CD4-positive, alpha-beta T cell treated with Interleukin-4 for 4 hours (primary cell): ENCODE measurements at regions not wholly inside any gene's neighbourhood (a gene's known extent, or its start where the extent isn't known, plus 50 kb on each side); places are given as distances from the start of the nearest gene placed in this dataset.
"Not testable (repeated sequence)": the region's sequence is repeated elsewhere in the genome, so short reads cannot be mapped to it uniquely, and the experiment has no call there.

ENCODE experiments used
- DNase-seq: peaks from one replicate; pipeline ENCODE4 v3.0.0-alpha.2; 2020

DNA sequence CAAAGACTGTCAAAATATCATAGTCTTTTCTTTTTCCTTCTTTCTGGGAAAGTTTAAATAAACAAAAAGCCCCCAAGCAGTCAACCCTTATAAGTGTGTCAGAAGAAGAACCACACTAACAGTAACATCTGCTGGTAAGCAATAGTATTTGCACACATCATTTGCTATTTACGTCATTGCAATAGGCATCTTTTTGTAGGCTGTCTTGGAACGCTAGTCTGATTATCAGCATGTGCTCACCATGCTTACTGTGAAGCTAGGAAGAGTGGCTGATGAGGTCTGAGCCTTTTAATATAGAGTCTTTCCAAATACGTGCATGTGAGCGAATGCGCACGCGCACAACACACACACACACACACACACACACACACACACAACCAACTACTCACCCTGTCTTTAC lies 599.0 kb upstream of the TPK1 start:
- DNase-seq: no peak

DNA sequence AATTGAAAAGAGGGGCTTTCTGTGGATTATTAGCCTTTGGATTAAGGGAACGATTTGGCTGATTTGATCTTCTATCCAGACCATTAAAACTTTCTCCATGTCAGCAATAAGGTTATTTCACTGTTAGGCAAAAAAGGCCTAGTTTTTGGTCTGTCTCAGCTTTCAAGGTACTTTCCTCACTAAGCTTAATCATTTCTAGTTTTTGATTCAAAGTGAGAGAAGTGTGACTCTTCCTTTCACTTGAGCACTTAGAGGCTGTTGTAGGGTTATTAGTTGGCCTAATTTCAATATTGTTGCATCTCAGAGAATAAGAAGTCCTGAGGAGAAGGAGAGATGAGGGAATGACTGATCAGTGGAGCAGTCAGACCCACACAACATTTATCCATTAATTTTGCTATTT lies 596.0 kb upstream of the TPK1 start:
- no peak for DNase-seq

DNA sequence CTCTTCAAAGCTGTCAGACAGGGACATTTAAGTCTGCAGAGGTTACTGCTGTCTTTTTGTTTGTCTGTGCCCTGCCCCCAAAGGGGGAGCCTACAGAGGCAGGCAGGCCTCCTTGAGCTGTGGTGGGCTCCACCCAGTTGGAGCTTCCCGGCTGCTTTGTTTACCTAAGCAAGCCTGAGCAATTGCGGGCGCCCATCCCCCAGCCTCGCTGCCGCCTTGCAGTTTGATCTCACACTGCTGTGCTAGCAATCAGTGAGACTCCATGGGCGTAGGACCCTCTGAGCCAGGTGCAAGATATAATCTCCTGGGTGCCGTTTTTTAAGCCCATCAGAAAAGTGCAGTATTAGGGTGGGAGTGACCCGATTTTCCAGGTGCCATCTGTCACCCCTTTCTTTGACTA lies 582.6 kb upstream of the TPK1 start:
- DNase-seq: not testable (repeated sequence)

DNA sequence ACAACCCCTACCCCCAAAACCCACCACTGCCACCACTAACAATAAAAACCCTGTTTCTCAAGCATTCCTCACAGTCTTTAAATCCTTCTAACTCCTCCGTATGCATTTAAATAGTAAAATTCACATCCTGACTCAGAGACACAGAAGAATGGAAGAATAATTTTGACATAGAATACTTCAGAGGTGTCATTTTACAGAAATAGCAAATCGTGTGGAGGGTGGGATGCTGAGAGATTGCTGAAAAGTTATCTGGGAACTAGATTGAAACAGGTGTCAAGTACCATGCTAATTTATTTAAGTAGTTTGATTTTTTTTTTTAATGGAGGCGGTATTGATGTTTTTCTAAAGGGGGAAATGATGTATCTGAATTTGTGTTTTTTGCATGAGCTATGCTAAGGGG lies 575.2 kb upstream of the TPK1 start:
- no peak for DNase-seq

DNA sequence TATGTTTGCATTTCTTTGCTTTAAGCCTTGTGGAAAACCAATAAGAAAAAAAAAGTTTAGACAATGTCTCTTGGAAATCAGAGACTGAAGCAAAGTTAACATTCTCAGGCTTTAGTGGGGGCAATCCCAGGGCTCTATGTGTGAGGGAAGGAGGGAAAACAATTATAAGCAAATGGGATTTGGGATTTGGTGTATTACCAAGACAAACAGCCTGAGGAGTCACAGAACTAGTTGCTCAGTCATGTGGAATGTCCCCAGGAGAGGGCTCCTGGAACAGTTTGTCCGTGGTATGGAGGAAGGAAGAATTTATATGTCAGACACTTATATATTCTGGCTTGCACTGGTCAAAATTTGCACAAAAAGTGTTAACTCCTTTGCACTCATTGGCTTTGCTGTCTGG lies 562.9 kb upstream of the TPK1 start:
- DNase-seq: no peak

DNA sequence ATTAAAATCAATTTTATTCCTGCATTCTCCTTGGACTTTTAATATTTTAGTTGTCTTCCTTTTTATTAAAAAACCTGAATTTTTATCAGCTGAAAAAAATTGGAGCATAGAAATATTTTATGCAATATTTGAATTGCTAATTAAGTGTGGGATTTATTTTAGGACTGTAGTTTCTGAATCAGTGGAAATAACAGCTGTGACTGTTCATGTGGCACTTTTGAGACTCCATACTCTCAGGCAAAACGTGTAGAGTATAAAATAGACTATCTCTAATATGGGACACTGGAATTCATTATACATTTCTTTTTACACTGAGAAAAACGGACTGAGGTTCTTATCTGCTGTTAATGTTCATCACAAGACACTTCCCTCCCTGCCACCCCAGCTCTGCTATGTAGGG lies 558.3 kb upstream of the TPK1 start:
- no peak for DNase-seq

DNA sequence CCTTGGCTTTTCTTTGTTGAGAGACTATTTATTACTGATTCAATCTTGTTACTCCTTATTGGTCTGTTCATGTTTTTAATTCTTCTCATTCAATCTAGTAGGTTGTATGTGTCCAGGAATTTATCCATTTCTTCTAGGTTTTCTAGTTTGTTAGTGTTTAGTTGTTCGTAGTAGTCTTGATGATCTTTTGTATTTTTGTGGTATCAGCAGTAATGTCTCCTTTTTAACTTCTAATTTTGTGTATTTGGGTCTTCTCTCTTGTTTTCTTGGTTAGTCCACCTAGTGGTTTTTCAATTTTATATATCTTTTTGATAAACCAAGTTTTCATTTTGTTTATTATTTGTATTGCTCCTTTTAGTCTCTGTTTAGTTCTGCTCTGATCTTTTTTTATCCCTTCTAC lies 546.9 kb upstream of the TPK1 start:
- no peak for DNase-seq

DNA sequence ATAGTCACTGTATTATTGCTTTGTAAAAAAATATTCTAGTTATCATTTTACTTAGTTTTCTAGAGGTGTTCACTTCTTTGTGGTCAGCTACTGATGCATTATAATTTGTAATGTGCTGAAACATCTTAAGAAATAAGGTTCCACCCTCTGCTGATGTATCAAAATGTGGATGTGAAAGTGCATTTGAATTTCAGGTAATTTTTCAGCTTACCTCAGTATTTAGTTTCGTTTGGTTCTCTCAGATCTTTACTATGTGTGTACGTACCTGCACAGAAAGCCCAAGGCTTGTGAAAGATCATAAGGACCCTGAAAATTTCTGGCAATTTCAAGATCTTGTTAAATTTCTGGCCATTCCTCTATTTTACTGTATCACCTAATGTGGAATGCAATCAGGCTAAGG lies 542.3 kb upstream of the TPK1 start:
- DNase-seq: no peak

DNA sequence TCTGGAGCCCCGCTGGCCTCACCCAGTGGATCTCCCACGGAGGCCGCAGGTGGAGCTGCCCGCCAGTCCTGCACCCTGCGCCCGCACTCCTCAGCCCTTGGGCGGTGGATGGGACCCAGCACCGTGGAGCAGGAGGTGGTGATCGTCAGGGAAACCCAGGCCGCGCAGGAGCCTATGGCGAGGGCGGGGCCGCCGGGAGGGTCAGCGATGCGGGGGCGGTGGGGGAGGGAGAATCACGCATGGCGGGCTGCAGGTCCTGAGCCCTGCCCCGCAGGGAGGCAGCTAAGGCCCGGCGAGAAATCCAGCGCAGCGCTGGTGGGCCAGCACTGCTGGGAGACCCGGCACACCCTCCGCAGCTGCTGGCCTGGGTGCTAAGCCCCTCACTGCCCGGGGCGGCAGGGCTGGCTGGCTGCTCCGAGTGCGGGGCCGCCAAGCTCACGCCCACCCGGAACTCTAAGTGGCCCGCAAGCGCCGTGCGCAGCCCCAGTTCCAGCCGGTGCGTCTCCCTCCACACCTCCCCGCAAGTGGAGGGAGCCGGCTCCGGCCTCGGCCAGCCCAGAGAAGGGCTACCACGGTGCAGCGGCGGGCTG lies 524.8 kb upstream of the TPK1 start:
- DNase-seq: no peak

DNA sequence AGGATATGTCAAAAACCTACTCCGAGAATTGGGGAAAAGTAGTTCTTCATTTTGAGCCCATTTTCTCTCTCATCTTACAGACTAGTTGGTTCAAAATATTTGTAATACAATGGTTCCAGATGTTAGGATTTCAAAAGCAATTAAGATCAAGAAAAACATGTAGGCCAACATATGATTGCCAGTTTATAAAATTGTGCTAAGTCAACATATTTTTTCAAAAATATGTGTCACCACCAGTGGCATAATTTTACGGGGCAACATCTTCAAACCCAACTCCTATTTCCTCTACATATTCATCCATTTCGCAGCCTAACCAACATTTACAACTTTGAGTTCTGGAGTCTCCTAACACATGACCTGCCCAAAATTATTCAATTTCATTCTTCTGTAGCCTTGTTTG lies 514.5 kb upstream of the TPK1 start:
- DNase-seq: no peak

DNA sequence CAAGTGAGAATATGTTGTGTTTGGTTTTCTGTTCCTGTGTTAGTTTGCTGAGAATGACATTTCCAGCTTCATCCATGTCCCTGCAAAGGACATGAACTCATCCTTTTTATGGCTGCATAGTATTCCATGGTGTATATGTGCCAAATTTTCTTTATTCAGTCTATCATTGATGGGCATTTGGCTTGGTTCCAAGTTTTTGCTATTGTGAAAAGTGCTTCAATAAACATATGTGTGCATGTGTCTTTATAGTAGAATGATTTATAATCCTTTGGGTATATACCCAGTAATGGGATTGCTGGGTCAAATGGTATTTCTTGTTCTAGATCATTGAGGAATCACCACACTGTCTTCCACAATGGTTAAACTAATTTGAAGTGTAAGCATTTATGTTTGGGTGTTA lies 513.6 kb upstream of the TPK1 start:
- DNase-seq: not testable (repeated sequence)

DNA sequence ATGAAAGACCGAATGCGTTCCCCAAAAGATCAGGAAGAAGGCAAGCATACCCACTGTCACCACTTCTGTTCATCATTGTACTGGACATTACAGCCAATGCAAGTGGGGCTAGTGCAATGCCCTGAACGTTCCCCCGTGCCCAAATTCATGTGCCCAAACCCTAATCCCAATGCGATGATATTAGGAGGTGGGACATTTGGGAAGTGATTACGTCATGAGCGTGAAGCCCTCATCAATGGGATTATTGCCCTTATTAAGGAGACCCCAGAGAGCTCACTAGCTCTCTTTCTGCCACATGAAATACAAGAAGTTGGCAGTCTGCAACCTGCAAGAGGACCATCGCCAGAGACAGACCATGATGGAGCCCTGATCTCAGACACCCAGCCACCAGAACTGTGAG lies 511.4 kb upstream of the TPK1 start:
- DNase-seq: no peak

DNA sequence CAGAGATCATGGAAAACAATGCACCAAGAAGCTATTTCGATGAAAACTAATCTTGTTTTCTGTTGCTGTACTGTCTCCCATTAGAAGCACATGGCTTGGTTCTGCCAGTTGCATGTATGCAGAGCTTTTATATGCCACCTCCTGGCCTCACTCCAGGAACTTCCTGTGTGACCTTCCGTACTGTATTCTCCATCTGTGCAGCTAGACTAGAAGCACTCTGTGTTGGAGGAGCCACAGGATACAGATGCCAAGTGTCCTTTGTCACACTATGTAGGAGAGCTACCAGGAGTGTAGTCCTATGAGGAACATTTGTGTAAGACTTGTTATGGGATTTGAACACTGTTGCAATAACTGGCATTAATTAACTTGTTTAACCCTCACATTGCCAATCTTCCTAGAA lies 503.5 kb upstream of the TPK1 start:
- DNase-seq: no peak

DNA sequence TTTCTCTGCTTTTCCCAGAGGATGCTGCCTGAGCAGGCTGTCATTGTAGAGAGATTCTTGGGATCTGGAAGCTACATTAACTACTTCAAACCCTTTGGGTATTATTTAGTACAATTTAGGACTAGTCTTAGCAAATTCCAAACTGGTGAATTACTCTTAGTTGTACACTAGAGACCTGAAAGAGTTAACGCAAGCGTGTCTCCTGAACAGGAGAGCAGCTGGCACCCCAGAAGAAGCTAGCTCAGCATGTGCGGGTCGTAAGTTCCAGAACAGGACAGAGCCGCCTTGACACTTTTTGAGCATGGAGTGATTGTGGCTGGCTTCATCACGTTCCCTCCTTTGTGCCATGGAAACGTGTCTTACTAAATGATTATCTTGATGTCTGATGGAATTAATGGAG lies 495.7 kb upstream of the TPK1 start:
- no peak for DNase-seq

DNA sequence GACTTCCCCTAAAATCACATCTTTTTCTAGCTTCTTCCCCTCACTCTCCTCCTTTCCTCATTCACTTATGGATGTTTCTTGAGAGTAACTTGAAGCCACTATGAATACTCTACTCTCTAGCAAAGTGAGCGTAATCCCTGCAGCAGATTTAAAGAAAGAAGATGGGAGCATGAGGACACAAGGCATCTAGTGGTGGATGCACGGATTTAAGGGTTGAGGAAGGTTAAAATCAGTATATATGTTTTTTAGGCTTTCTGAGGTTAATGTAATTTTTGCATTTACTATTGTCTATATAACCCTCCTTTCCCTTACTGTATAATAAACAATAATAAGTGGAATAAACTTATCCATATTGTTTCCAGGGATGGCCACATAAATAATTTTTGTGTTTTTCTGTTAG lies 495.2 kb upstream of the TPK1 start:
- DNase-seq: no peak

DNA sequence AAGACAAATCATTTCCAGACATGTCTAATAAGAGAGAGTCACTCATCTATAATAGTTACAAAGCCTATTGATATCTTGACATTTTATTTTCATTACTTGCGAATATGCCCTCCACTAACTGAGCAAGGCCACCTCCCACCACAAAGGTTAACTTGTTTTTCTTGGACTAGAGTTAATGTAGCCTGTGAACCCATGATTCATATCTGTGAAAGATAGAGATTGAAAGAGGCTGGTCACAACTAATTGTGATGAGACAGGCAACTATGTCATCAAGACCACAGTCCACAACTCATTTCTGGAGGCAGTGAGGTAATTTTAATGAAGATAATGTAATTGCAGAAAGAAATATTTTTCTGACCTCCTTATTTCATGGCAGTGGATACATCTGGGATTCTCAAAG lies 491.8 kb upstream of the TPK1 start:
- DNase-seq: no peak

DNA sequence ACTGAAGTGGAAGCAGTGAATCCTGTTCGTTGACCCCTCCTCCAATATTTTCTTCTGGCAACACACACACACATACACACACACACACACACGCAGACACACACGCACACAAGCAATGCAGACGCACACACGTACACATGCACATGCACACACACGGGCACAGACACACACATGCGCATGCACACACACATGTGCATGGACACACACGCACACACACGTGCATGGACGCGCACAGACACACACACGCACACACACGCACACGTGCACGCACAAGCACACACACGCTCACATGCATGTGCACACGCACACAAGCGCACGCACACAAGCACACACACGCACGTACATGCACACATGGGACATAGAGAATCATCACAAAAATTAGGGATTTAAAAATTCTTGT lies 488.2 kb upstream of the TPK1 start:
- DNase-seq: no peak

DNA sequence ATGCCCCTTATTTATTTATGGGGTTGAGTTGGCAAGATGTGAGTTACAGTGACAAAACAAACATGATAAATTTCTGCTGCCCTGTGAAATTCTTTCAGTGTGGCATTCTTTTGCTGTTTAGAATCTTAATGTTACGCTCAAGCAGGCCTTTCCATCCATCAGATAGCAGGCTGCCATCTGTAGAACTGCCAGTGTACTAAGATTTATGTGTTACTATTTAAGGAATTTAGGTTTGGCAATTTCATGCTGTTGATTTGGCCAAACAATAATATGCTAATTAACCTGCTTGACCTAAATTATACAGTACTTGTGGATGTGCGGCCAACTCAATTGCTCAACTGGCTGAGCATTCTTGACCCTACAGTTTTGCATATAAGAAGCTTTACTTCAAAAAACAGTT lies 477.7 kb upstream of the TPK1 start:
- no peak for DNase-seq

DNA sequence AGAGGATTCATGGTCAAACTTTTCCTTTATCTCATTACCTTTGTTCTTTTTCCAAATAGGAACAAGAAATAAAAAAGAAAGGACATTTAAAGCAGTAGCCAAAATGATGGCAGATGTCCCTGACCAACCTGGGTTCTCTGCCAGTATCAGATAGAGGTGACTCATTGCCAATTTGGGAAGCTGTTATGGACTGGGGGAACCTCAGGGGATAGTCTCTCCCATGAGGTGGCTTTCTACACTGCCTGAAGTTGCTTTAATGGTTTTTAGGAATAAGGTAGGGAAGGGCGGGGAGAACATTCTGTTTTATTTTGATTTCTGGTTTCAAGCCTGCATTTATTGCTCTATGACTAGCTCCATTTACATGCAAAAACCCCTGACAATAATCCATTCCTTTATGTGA lies 457.9 kb upstream of the TPK1 start:
- DNase-seq: no peak

DNA sequence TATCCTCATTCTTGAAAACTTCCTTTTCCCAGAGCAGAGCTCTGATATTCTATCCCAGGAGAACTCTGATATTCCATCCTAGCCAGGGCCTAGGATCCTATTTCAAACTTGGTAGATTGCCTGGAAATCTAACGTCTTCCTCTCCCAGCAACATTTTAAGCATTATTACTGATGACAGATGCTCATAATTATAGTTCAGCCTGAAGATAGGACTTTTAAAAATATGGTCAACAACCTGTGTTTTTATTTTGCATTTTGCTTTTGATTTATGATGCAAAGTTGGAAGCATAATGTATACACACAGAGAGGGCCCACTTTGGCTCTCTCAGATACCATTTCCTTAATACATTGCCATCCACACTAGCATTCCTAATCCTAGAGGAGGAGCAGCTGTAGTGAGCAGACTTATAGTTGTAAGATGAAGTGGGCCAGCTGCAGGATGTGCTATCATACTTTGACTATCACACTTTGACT lies 457.4 kb upstream of the TPK1 start:
- DNase-seq: no peak

DNA sequence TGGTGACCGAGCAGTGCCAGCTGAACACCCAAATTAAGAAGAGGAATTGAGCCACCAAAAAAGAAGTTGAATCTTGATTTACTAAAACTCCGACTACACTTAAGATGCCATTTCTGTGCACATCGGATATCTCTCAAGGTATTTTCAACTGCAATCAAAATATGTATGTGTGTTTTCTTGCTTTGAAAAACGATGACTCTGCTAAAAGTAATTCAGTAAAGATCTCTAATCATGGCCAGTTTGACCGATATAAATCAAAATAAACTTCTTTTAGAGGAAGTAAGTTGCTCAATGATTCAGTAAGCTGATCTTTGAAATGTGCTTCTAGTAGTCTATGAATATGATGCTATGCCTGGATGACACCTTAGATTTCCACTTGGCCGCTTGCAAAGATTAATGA lies 453.5 kb upstream of the TPK1 start:
- no peak for DNase-seq

DNA sequence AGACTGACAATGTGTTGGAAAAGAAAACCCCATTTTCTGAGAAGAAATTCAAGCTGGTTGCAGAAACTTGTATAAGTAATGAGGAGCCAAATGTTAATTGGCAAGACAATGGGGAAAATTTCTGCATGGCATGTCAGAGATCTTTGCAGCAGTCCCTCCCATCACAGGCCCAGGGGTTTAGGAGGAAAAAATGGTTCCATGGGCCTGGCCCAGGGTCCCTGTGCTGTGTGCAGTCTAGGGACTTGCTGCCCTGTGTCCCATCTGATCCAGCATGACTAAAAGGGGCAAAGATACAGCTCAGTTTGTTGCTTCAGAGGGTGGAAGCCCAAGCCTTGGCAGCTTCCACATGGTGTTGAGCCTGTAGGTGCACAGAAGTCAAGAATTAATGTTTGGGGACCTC lies 440.3 kb upstream of the TPK1 start:
- no peak for DNase-seq

DNA sequence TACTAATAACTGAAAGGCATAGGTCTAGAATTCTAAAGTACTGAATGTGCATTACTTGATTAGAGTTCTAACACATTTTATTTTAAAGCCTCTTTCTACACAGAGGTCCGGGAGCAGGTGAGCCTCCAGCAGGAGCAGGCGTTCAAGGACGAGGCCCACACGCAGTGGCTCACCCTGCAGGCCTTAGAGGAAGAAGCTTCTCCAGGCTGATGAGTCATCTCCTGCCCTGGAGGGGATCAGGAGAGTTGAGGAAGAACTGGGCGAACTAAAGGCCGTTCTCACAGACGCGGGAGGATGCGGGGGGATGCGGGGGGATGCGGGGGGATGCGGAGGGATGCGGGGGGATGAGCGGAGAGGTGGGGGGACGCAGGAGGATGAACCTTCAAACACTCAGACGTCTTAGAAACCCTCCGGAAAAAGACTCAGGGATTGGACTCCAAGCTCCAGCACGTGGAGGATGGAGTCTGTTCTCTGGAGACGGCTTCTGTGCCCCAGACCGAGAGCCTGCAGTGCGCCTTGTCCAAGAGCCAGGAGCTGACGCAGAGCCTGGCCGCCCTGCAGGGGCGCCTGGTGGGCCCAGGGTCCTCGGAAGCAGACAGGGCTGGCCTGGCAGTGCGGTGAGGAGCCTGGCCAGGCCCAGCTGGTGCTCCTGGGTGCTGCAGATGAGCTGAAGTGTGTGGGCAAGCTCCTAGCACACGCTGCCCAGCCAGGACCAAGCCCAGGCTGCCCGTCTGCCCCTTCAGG lies 433.7 kb upstream of the TPK1 start:
- no peak for DNase-seq

DNA sequence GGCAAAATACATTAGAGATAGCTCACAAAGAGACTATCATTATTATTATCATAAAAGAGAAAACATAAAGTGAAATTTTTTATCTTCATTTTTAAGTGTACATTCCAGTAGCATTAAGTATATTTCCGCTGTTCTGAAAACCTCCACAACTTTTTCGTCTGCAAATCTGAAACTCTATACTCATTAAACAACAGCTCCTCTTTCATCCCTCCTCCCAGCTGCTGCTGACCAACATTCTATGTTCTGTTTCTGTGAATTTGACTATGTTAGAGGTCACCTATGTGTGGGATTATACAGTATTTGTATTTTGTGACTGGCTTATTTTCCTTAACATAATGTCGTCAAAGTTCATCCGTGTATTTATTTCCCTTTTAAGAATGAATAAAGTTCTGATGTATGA lies 429.3 kb upstream of the TPK1 start:
- no peak for DNase-seq

DNA sequence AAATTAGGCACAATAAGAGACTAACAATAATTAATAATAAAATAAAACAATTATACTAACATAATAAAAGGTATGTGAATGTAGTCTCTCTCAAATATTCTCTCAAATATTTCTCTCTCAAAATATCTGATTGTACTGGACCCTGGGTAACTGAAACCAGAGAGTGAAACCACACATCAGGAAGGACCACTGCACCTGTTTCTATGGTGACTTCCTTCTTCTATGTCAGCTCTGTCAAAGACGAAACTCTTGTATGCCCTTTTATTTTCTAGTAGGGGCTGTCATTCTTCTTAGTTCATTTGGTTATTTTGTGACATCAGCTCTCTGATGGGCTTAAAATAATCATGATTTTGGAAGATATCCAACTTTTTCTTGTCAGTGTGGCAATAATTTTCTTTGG lies 428.0 kb upstream of the TPK1 start:
- no peak for DNase-seq
